Medulla oblongata (tissue), 1 donor: ENCODE measurements at regions not wholly inside any gene's neighbourhood (a gene's known extent, or its start where the extent isn't known, plus 50 kb on each side); places are given as distances from the start of the nearest gene placed in this dataset.
"Not testable (repeated sequence)": the region's sequence is repeated elsewhere in the genome, so short reads cannot be mapped to it uniquely, and the experiment has no call there.

Experiments used
- DNase-seq: peaks from one replicate; pipeline ENCODE4 v3.0.0-alpha.2; 2015; ENCODE audit errors: extremely low spot score

GRCh38 chr10:26621243-26621888, 76.1 kb upstream of the PDSS1 start:
- no peak for DNase-seq

GRCh38 chr10:26621889-26622711, 75.4 kb upstream of the PDSS1 start:
- peak; percentile 3 for DNase-seq

GRCh38 chr10:26622891-26623290, 74.6 kb upstream of the PDSS1 start:
- DNase-seq = no peak

GRCh38 chr10:26624006-26624405, 73.5 kb upstream of the PDSS1 start:
- DNase-seq = no peak

GRCh38 chr10:26626066-26626465, 71.4 kb upstream of the PDSS1 start:
- DNase-seq = no peak

GRCh38 chr10:26627324-26627723, 70.2 kb upstream of the PDSS1 start:
- no peak for DNase-seq

- no peak for DNase-seq
These were observed 69.1 kb upstream of the PDSS1 start for GRCh38 chr10:26628395-26628794.

- not testable (repeated sequence) for DNase-seq
These were observed 65.3 kb upstream of the PDSS1 start for GRCh38 chr10:26632171-26632570.

- not testable (repeated sequence) for DNase-seq
These were observed 63.4 kb upstream of the PDSS1 start for GRCh38 chr10:26634111-26634510.

GRCh38 chr10:26637521-26638275, 59.8 kb upstream of the PDSS1 start:
- no peak for DNase-seq

- DNase-seq = no peak
These were observed 57.1 kb upstream of the PDSS1 start for GRCh38 chr10:26640391-26640790.

- DNase-seq = no peak
These were observed 54.4 kb upstream of the PDSS1 start for GRCh38 chr10:26642896-26643653.

GRCh38 chr10:26647602-26648244, 49.8 kb upstream of the PDSS1 start:
- no peak for DNase-seq
